IMR-90 (cell line): ENCODE measurements at regions not wholly inside any gene's neighbourhood (a gene's known extent, or its start where the extent isn't known, plus 50 kb on each side); places are given as distances from the start of the nearest gene placed in this dataset.

ENCODE experiments used
- ATAC-seq: fragments of 200-7000 bp; cut with Tn5 transposase; 2 replicates; pipeline ENCODE4 v1.9.1; 2020; ENCODE audit warnings: low read depth, mild to moderate bottlenecking, moderate library complexity
- BruUV-seq: library from RNA; stranded (reverse); fragments of 400-500 nt; replicated peaks from 2 replicates; lab custom pipeline; 2021; lab: Mats Ljungman, UMichigan
- CTCF ChIA-PET: fragments of 300-600 bp; formaldehyde crosslinking; extraction: SDS; loops from one replicate; lab custom pipeline; 2021; ENCODE audit warnings: antibody characterized with exemption; lab: Yijun Ruan, JAX
- POLR2A ChIA-PET: fragments of 300-600 bp; sonication (Branson Sonifier 250); formaldehyde crosslinking; loops from one replicate; lab custom pipeline; 2022; ENCODE audit warnings: antibody characterized with exemption; ENCODE audit not compliant: unreplicated experiment; lab: Charles Lee
- DNase-seq: peaks from one replicate; pipeline ENCODE4 v3.0.0; 2013
- H2AFZ ChIP-seq: replicated peaks from 2 replicates; pipeline ENCODE3; 2013; ENCODE audit warnings: low read length, mild to moderate bottlenecking; ENCODE audit not compliant: poor library complexity
- H2AK5ac ChIP-seq: 2 replicates; pipeline ENCODE4 v1.6.1; 2013; ENCODE audit warnings: low read depth, low read length, inconsistent platforms
- H2AK9ac ChIP-seq: replicated peaks from 2 replicates; pipeline ENCODE3; 2013; ENCODE audit warnings: mild to moderate bottlenecking, low read depth, low read length, moderate library complexity; ENCODE audit not compliant: poor library complexity
- H2BK120ac ChIP-seq: 2 replicates; pipeline ENCODE4 v1.6.1; 2013; ENCODE audit warnings: low read depth, low read length, inconsistent platforms
- H2BK15ac ChIP-seq: 3 replicates; pipeline ENCODE4 v1.6.1; 2013; ENCODE audit warnings: low read depth, low read length, inconsistent platforms
- H2BK20ac ChIP-seq: 2 replicates; pipeline ENCODE4 v1.6.1; 2013; ENCODE audit warnings: low read depth, mild to moderate bottlenecking, inconsistent platforms, low read length, moderate library complexity
- H2BK5ac ChIP-seq: 2 replicates; pipeline ENCODE4 v1.6.1; 2013; ENCODE audit warnings: mild to moderate bottlenecking, low read depth, low read length, inconsistent platforms; ENCODE audit not compliant: poor library complexity, severe bottlenecking
- H3K14ac ChIP-seq: replicated peaks from 2 replicates; pipeline ENCODE4 v1.6.1; 2013; ENCODE audit warnings: low read depth, low read length, inconsistent platforms
- H3K18ac ChIP-seq: 2 replicates; pipeline ENCODE4 v1.6.1; 2013; ENCODE audit warnings: low read depth, low read length, control low read depth
- H3K23ac ChIP-seq: 2 replicates; pipeline ENCODE4 v1.6.1; 2013; ENCODE audit warnings: low read depth, low read length, inconsistent platforms
- H3K27ac ChIP-seq: 2 replicates; pipeline ENCODE4 v1.5.1; 2013; ENCODE audit warnings: mild to moderate bottlenecking, control low read depth, low read length; ENCODE audit not compliant: insufficient read depth
- H3K27me3 ChIP-seq: 2 replicates; pipeline ENCODE4 v1.6.1; 2013; ENCODE audit warnings: low read length; ENCODE audit not compliant: control insufficient read depth, insufficient read depth
- H3K36me3 ChIP-seq: 2 replicates; pipeline ENCODE4 v1.6.1; 2013; ENCODE audit warnings: low read length, mixed read lengths; ENCODE audit not compliant: control insufficient read depth, insufficient read depth
- H3K4ac ChIP-seq: 2 replicates; pipeline ENCODE4 v1.6.1; 2013; ENCODE audit warnings: low read depth, low read length, inconsistent platforms
- H3K4me1 ChIP-seq: 2 replicates; pipeline ENCODE4 v1.6.1; 2013; ENCODE audit warnings: low read length, mixed read lengths; ENCODE audit not compliant: control insufficient read depth, insufficient read depth
- H3K4me2 ChIP-seq: 2 replicates; pipeline ENCODE4 v1.6.1; 2013; ENCODE audit warnings: low read depth, mild to moderate bottlenecking, control low read depth, low read length, moderate library complexity
- H3K4me3 ChIP-seq: 2 replicates; pipeline ENCODE4 v1.5.1; 2013; ENCODE audit warnings: low read depth, mild to moderate bottlenecking, control low read depth, low read length, moderate library complexity; ENCODE audit not compliant: insufficient read depth
- H3K56ac ChIP-seq: 2 replicates; pipeline ENCODE4 v1.6.1; 2013; ENCODE audit warnings: low read length, inconsistent platforms; ENCODE audit not compliant: insufficient read depth; ENCODE audit errors: extremely low read depth
- H3K79me1 ChIP-seq, 2 experiments: 2 replicates each; pipeline ENCODE4 v1.6.1; 2013; ENCODE audit warnings: low read length in 2 of 2, inconsistent platforms in 1 of 2, low read depth in 1 of 2
- H3K9ac ChIP-seq: 2 replicates; pipeline ENCODE4 v1.6.1; 2013; ENCODE audit warnings: low read depth, low read length, control low read depth
- H3K9me1 ChIP-seq: 2 replicates; pipeline ENCODE4 v1.6.1; 2013; ENCODE audit warnings: low read length, inconsistent platforms; ENCODE audit not compliant: insufficient read depth
- H3K9me3 ChIP-seq: 2 replicates; pipeline ENCODE4 v1.6.1; 2013; ENCODE audit warnings: low read length; ENCODE audit not compliant: control insufficient read depth, insufficient read depth
- H4K20me1 ChIP-seq: 2 replicates; pipeline ENCODE4 v1.6.1; 2013; ENCODE audit warnings: low read length, inconsistent platforms; ENCODE audit not compliant: insufficient read depth
- H4K5ac ChIP-seq: 2 replicates; pipeline ENCODE4 v1.6.1; 2013; ENCODE audit warnings: mild to moderate bottlenecking, low read depth, low read length, control low read depth
- H4K8ac ChIP-seq, 2 experiments: 2 replicates each; pipeline ENCODE4 v1.6.1; 2013; ENCODE audit warnings: low read depth in 2 of 2, low read length in 2 of 2, control low read depth in 1 of 2, inconsistent platforms in 1 of 2
- H4K91ac ChIP-seq: 2 replicates; pipeline ENCODE4 v1.6.1; 2013; ENCODE audit warnings: low read depth, low read length, inconsistent platforms; ENCODE audit not compliant: insufficient read depth
- BHLHE40 ChIP-seq: fragments of 150-350 bp; IDR thresholded peaks from 2 replicates; pipeline ENCODE4 v1.6.1; 2016; ENCODE audit warnings: mild to moderate bottlenecking, low read depth, low read length
- CEBPB ChIP-seq: IDR thresholded peaks from 2 replicates; pipeline ENCODE4 v1.6.1; 2012; ENCODE audit warnings: low read depth, low read length, improper control_type of control experiment
- CHD1 ChIP-seq: IDR thresholded peaks from 2 replicates; pipeline ENCODE4 v1.6.1; 2012; ENCODE audit warnings: low read depth, low read length, improper control_type of control experiment
- ELK1 ChIP-seq: fragments of 150-350 bp; IDR thresholded peaks from 2 replicates; pipeline ENCODE4 v1.6.1; 2016; ENCODE audit warnings: low read depth, mild to moderate bottlenecking, low read length, moderate library complexity, borderline replicate concordance
- FOS ChIP-seq: fragments of 150-350 bp; IDR thresholded peaks from 2 replicates; pipeline ENCODE4 v1.6.1; 2016; ENCODE audit warnings: low read depth, low read length
- MAFK ChIP-seq: IDR thresholded peaks from 2 replicates; pipeline ENCODE4 v1.6.1; 2012; ENCODE audit warnings: low read depth, low read length, improper control_type of control experiment
- MAZ ChIP-seq: IDR thresholded peaks from 2 replicates; pipeline ENCODE4 v1.6.1; 2012; ENCODE audit warnings: low read depth, mild to moderate bottlenecking, low read length, improper control_type of control experiment, moderate library complexity, borderline replicate concordance
- MXI1 ChIP-seq: IDR thresholded peaks from 2 replicates; pipeline ENCODE4 v1.6.1; 2012; ENCODE audit warnings: low read depth, mild to moderate bottlenecking, low read length, moderate library complexity, borderline replicate concordance
- NFE2L2 ChIP-seq: fragments of 150-350 bp; IDR thresholded peaks from 2 replicates; pipeline ENCODE4 v1.6.1; 2016; ENCODE audit warnings: low read depth, mild to moderate bottlenecking, low read length
- POLR2A ChIP-seq: IDR thresholded peaks from 2 replicates; pipeline ENCODE4 v1.6.1; 2012; ENCODE audit warnings: mild to moderate bottlenecking, low read depth, low read length
- RAD21 ChIP-seq: IDR thresholded peaks from 2 replicates; pipeline ENCODE4 v1.6.1; 2012; ENCODE audit warnings: low read length, improper control_type of control experiment
- RCOR1 ChIP-seq: IDR thresholded peaks from 2 replicates; pipeline ENCODE4 v1.6.1; 2012; ENCODE audit warnings: mild to moderate bottlenecking, low read length, improper control_type of control experiment; ENCODE audit not compliant: insufficient replicate concordance
- RFX5 ChIP-seq: IDR thresholded peaks from 2 replicates; pipeline ENCODE4 v1.8.0; 2012; ENCODE audit warnings: low read depth, mild to moderate bottlenecking, low read length, moderate library complexity
- SMC3 ChIP-seq: fragments of 150-350 bp; IDR thresholded peaks from 2 replicates; pipeline ENCODE4 v1.6.1; 2016; ENCODE audit warnings: low read depth, mild to moderate bottlenecking, antibody characterized with exemption, low read length, moderate library complexity
- USF2 ChIP-seq: fragments of 150-350 bp; IDR thresholded peaks from 2 replicates; pipeline ENCODE4 v1.6.1; 2017; ENCODE audit warnings: mild to moderate bottlenecking, antibody characterized with exemption, low read length, low read depth
- WGBS, 2 experiments: methylation state at CpG; one replicate each; pipeline versions ENCODE4 v1.1.5 to v1.1.7; 2013; ENCODE audit warnings: missing lambda C conversion rate in 2 of 2; ENCODE audit not compliant: insufficient read length in 1 of 2; ENCODE audit errors: extremely low coverage in 2 of 2; 5-methylcytosine and 5-hydroxymethylcytosine counted together
- dilution Hi-C: fragments of 300-500 bp; cut with HindIII; formaldehyde crosslinking; loops from one replicate; pipeline ENCODE4 v1.14.3; 2018; ENCODE audit warnings: low sequenced_read_pairs; ENCODE audit not compliant: unreplicated experiment
- in situ Hi-C: fragments of 300-500 bp; cut with MboI; formaldehyde crosslinking; loops from 3 replicates; pipeline ENCODE4 v1.14.3; 2019; ENCODE audit warnings: low sequenced_read_pairs, inconsistent platforms, mixed read lengths
- intact Hi-C: fragments of 100-400 bp; cut with micrococcal nuclease; formaldehyde crosslinking; loops from 2 replicates; pipeline ENCODE4 v1.10.0; 2022
- TF ChIP-seq, protein P1 (sequence below): conservative IDR thresholded peaks from 2 replicates; pipeline ENCODE4 v1.5.1; 2012; ENCODE audit warnings: mild to moderate bottlenecking, low read depth, low read length, improper control_type of control experiment

DNA sequence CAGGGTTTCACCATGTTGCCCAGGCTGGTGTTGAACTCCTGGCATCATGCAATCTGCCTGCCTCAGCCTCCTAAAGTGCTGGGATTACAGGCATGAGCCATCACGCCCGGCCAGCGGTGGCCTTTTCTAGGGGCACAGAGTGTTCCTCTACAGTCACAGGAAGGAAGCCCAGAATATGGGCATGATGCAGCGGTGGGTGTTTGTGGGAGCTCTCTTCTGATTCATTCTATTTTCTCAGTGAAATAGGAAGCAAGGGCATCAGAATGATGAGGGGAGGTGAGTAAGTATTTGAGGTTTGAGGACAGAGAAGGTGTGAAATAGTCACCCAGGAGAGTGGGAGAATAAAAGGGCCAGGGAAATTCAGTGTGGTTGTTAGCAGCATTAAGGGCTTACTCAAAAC, 70.3 kb upstream of the PSME4 start:
- no peak overlapping the region for H2AK9ac ChIP-seq

More for the DNA sequence above, 70.3 kb upstream of the PSME4 start:
- in situ Hi-C loops (no loop called here), intact Hi-C loops (no loop called here), dilution Hi-C loops (no loop called here)
- no TSS peak for BruUV-seq
- no peak overlapping the region for H2AFZ ChIP-seq
- no peaks in the 10 kb centered on the region for H4K20me1 ChIP-seq
- TF ChIP-seq USF2 (no peak), MXI1 (no peak), FOS (no peak), RCOR1 (no peak), RAD21 (no peak), MAZ (no peak), CHD1 (no peak), BHLHE40 (no peak), SMC3 (no peak), MAFK (no peak), ELK1 (no peak), RFX5 (no peak), NFE2L2 (no peak), POLR2A (no peak), CEBPB (no peak)
- TF ChIP-seq, protein P1, sequence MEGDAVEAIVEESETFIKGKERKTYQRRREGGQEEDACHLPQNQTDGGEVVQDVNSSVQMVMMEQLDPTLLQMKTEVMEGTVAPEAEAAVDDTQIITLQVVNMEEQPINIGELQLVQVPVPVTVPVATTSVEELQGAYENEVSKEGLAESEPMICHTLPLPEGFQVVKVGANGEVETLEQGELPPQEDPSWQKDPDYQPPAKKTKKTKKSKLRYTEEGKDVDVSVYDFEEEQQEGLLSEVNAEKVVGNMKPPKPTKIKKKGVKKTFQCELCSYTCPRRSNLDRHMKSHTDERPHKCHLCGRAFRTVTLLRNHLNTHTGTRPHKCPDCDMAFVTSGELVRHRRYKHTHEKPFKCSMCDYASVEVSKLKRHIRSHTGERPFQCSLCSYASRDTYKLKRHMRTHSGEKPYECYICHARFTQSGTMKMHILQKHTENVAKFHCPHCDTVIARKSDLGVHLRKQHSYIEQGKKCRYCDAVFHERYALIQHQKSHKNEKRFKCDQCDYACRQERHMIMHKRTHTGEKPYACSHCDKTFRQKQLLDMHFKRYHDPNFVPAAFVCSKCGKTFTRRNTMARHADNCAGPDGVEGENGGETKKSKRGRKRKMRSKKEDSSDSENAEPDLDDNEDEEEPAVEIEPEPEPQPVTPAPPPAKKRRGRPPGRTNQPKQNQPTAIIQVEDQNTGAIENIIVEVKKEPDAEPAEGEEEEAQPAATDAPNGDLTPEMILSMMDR, result no peak
- peaks cover 4% of the 10 kb centered on the region; the same call in 1 of the 2 replicates for H3K9me3 ChIP-seq
- no peak overlapping the region for H3K14ac ChIP-seq
- no peak overlapping the region for H3K23ac ChIP-seq
- no peak overlapping the region for H2BK5ac ChIP-seq
- H3K56ac ChIP-seq, result no peak overlapping the region
- 100% methylated on average over 1 of the region's 4 CpGs; no CpG with 5 or more reads in 1 of the 2 experiments for WGBS, 2 experiments
- no peaks in the 10 kb centered on the region for H3K36me3 ChIP-seq
- DNase-seq (no peak), ATAC-seq (no peak)
- no peaks in the 10 kb centered on the region for H3K27me3 ChIP-seq
- H3K4me1 ChIP-seq, result peaks cover 8% of the 10 kb centered on the region
- peaks cover 0 to 4% of the 10 kb centered on the region in 2 experiments; a peak in 1 of 4 replicates for H3K79me1 ChIP-seq
- H3K9ac ChIP-seq, result no peak overlapping the region
- no peak overlapping the region for H4K91ac ChIP-seq
- no peak overlapping the region for H2BK15ac ChIP-seq
- ChIA-PET POLR2A (no interaction called here), CTCF (no interaction called here)
- H3K9me1 ChIP-seq, result peaks cover 5% of the 10 kb centered on the region; the same call in 1 of the 2 replicates
- H2BK20ac ChIP-seq, result no peak overlapping the region
- H2AK5ac ChIP-seq, result no peak overlapping the region
- H4K5ac ChIP-seq, result no peak overlapping the region
- H3K4me3 ChIP-seq, result no peak overlapping the region
- H3K4me2 ChIP-seq, result no peak overlapping the region
- no peak overlapping the region for H3K18ac ChIP-seq
- H3K4ac ChIP-seq, result no peak overlapping the region
- H3K27ac ChIP-seq, result no peak overlapping the region
- H2BK120ac ChIP-seq, result no peak overlapping the region
- no peak overlapping the region for H4K8ac ChIP-seq
